Medulla oblongata (tissue), 1 donor: ENCODE measurements at regions not wholly inside any gene's neighbourhood (a gene's known extent, or its start where the extent isn't known, plus 50 kb on each side); places are given as distances from the start of the nearest gene placed in this dataset.

Source experiments
- DNase-seq: peaks from one replicate; pipeline ENCODE4 v3.0.0-alpha.2; 2015; ENCODE audit errors: extremely low spot score

- no peak for DNase-seq
Measured at GRCh38 chr3:67791620-67792019, 137.2 kb upstream of the SUCLG2 start.

GRCh38 chr3:67790043-67790442 is 135.6 kb upstream of the SUCLG2 start:
- peak; percentile 69 for DNase-seq

- no peak for DNase-seq
Measured at GRCh38 chr3:67788396-67788795, 134.0 kb upstream of the SUCLG2 start.

- DNase-seq, result no peak
Measured at GRCh38 chr3:67783281-67784250, 129.2 kb upstream of the SUCLG2 start.

GRCh38 chr3:67781871-67782270 is 127.5 kb upstream of the SUCLG2 start:
- DNase-seq, result no peak

- DNase-seq, result no peak
Measured at GRCh38 chr3:67781218-67781617, 126.8 kb upstream of the SUCLG2 start.

- no peak for DNase-seq
Measured at GRCh38 chr3:67774676-67775075, 120.3 kb upstream of the SUCLG2 start.

GRCh38 chr3:67765575-67765974 is 111.2 kb upstream of the SUCLG2 start:
- no peak for DNase-seq

GRCh38 chr3:67745296-67745695 is 90.9 kb upstream of the SUCLG2 start:
- DNase-seq, result no peak

- no peak for DNase-seq
Measured at GRCh38 chr3:67744699-67745098, 90.3 kb upstream of the SUCLG2 start.

- DNase-seq, result no peak
Measured at GRCh38 chr3:67739851-67740250, 85.4 kb upstream of the SUCLG2 start.

GRCh38 chr3:67737906-67738865 is 83.8 kb upstream of the SUCLG2 start:
- no peak for DNase-seq

GRCh38 chr3:67737140-67737539 is 82.7 kb upstream of the SUCLG2 start:
- no peak for DNase-seq

- no peak for DNase-seq
Measured at GRCh38 chr3:67733269-67733950, 79.0 kb upstream of the SUCLG2 start.

GRCh38 chr3:67724434-67724833 is 70.0 kb upstream of the SUCLG2 start:
- no peak for DNase-seq

GRCh38 chr3:67723863-67724262 is 69.5 kb upstream of the SUCLG2 start:
- DNase-seq, result no peak

- no peak for DNase-seq
Measured at GRCh38 chr3:67719333-67719732, 64.9 kb upstream of the SUCLG2 start.

- DNase-seq, result no peak
Measured at GRCh38 chr3:67715971-67716370, 61.6 kb upstream of the SUCLG2 start.

- peak; percentile 20 for DNase-seq
Measured at GRCh38 chr3:67713764-67714469, 59.5 kb upstream of the SUCLG2 start.

GRCh38 chr3:67712259-67712658 is 57.8 kb upstream of the SUCLG2 start:
- DNase-seq, result peak; percentile 39

GRCh38 chr3:67710396-67710795 is 56.0 kb upstream of the SUCLG2 start:
- DNase-seq, result no peak
